Suprapubic skin (tissue), 4 donors: ENCODE measurements at regions not wholly inside any gene's neighbourhood (a gene's known extent, or its start where the extent isn't known, plus 50 kb on each side); places are given as distances from the start of the nearest gene placed in this dataset.

Source experiments
- DNase-seq, 2 donors: peaks; one replicate each; pipeline ENCODE4 v3.0.0-alpha.2; 2019; ENCODE audit warnings: low spot score in 2 of 2
- H3K27ac ChIP-seq: fragments of 200-600 bp; sonication (generic); one replicate; pipeline ENCODE4 v1.5.1; 2019
- H3K27me3 ChIP-seq: fragments of 200-600 bp; sonication (generic); one replicate; pipeline ENCODE4 v1.5.1; 2019
- H3K36me3 ChIP-seq: fragments of 200-600 bp; sonication (generic); one replicate; pipeline ENCODE4 v1.5.1; 2019
- H3K4me1 ChIP-seq: fragments of 200-600 bp; sonication (generic); one replicate; pipeline ENCODE4 v1.5.1; 2019
- H3K4me3 ChIP-seq: fragments of 200-600 bp; sonication (generic); one replicate; pipeline ENCODE4 v1.5.1; 2019; ENCODE audit warnings: mild to moderate bottlenecking
- H3K9me3 ChIP-seq: fragments of 200-600 bp; sonication (generic); one replicate; pipeline ENCODE4 v1.5.1; 2019
- CTCF ChIP-seq, 2 donors: fragments of 200-600 bp in 1 of 2; fragments of 450-650 bp in 1 of 2; sonication (generic) in 1 of 2; IDR thresholded peaks; one replicate each; pipeline ENCODE4 v1.5.1; 2016 to 2019; ENCODE audit warnings: antibody characterized with exemption in 2 of 2, mild to moderate bottlenecking in 1 of 2, moderate library complexity in 1 of 2
- EP300 ChIP-seq: sonication (generic); formaldehyde crosslinking; IDR thresholded peaks from one replicate; pipeline ENCODE4 v1.6.1; 2017; ENCODE audit warnings: antibody characterized with exemption
- POLR2A ChIP-seq, 2 donors: fragments of 450-650 bp; IDR thresholded peaks; one replicate each; pipeline ENCODE4 v1.6.1; 2017; ENCODE audit warnings: antibody characterized with exemption in 2 of 2, mild to moderate bottlenecking in 2 of 2, moderate library complexity in 2 of 2
- POLR2AphosphoS5 ChIP-seq, 3 donors: sonication (generic); formaldehyde crosslinking; IDR thresholded peaks; one replicate each; pipeline ENCODE4 v1.6.1; 2017; ENCODE audit warnings: antibody characterized with exemption in 3 of 3
- WGBS: methylation state at CpG from one replicate; pipeline ENCODE4 v1.1.5; 2018; 5-methylcytosine and 5-hydroxymethylcytosine counted together

- TF ChIP-seq CTCF (IDR thresholded peaks at IDR 0.05) (no peak), EP300 (no peak)
- no peaks in the 10 kb centered on the region for H3K36me3 ChIP-seq
- no peak overlapping the region for H3K4me3 ChIP-seq
- H3K27me3 ChIP-seq = no peaks in the 10 kb centered on the region
- peaks cover 27% of the 10 kb centered on the region for H3K9me3 ChIP-seq
- no peak for DNase-seq
- no peaks in the 10 kb centered on the region for H3K4me1 ChIP-seq
- 49% methylated on average over 4 of the region's 5 CpGs for WGBS
- H3K27ac ChIP-seq = no peak overlapping the region
Observed at GRCh38 chr6:77034161-77034560, 429.1 kb downstream of the HTR1B start.

DNA sequence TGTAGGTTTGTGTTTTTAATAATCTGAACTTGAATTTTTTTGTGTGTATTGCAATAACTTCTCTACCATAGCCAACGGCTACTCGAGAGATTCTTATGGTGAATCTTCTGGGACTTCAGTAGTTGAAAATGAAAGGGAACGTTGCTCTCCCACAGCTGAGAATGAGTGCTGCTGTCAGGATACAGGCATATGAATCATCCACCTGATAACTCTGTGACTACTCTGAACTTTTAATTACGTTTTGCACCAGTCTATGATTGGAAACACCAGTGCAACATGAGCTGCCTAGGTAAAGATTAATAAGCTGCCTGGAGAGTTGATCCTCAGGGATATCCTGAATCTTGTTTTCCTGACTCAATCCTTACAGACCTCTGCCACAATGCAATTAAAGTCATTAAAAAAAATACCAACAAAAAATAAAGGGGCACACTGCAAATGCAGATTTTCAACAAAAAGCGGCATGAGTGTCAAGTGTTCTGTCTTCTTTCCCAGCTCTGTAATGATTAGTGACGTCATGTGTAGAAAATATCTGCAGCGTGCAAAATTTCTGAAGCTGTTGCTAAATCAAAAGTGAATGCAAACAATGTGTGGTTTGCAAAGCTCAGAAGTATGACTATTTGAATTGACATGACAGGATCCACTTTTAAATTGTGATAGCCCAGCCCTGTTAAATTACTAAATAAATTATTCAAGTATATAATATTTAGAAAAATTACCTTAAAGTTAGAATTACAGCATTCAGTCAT lies 432.2 kb downstream of the HTR1B start:
- TF ChIP-seq EP300 = no peak
- no peak for TF ChIP-seq CTCF (IDR thresholded peaks at IDR 0.05)
- TF ChIP-seq POLR2A (IDR thresholded peaks at IDR 0.05) = no peak
- TF ChIP-seq POLR2AphosphoS5 (IDR thresholded peaks at IDR 0.05) = no peak
- Histone ChIP-seq H3K4me1 (no peaks in the 10 kb centered on the region), H3K9me3 (peaks cover 2% of the 10 kb centered on the region), H3K4me3 (no peak overlapping the region), H3K27me3 (no peaks in the 10 kb centered on the region), H3K36me3 (no peaks in the 10 kb centered on the region), H3K27ac (no peak overlapping the region)
- 67% methylated on average over 7 of the region's 7 CpGs for WGBS
- no peak for DNase-seq

DNA sequence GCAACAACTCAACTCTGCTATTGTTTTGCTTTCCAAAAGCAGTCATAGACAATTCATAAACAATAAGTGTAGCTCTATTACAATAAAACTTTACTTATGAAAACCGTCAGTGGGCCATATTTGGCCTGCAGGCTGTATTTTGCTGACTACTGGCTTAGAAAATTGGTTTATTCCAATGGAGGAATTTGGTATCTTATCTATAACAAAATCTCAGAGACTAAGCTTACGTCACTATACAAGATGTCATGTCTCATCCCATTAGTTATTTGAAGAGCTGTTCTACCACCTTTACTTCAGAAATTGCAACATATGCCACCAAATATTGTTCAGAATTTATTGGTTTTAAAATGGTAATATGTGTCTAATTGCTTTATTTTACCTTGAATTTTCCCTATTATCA lies 436.9 kb downstream of the HTR1B start:
- TF ChIP-seq POLR2A (IDR thresholded peaks at IDR 0.05) = no peak
- no peak for TF ChIP-seq POLR2AphosphoS5 (IDR thresholded peaks at IDR 0.05)
- TF ChIP-seq CTCF (IDR thresholded peaks at IDR 0.05) = no peak
- H3K4me3 ChIP-seq = no peak overlapping the region
- whole genome bisulfite sequencing = 65% methylated on average over 2 of the region's 2 CpGs
- no peaks in the 10 kb centered on the region for H3K9me3 ChIP-seq
- DNase-seq = no peak
- no peaks in the 10 kb centered on the region for H3K4me1 ChIP-seq
- no peaks in the 10 kb centered on the region for H3K36me3 ChIP-seq
- H3K27ac ChIP-seq = no peak overlapping the region
- H3K27me3 ChIP-seq = no peaks in the 10 kb centered on the region

DNA sequence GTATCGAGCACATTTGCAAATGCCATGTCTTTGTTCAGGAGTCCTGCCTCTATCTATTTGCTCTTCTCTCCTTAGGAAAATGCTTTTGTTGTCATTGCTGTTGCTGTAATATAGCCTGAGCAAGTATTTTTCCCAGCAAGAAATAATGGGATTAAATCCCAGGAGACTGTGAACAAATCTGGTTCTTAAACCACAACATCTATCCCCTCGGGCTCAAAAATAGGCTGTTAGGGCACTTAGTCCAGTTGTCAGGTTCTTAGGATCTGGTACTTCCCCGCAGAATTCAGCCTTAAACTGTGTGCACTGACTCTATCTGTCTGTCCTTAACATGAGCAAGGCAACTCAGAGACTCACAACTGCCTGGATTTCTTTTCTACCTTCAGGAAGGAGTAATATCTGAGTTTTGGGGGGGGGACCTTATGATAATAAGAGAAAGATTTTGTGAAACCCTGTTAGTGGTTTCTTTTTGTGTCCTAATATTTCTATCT lies 437.5 kb downstream of the HTR1B start:
- WGBS = 82% methylated on average over 3 of the region's 3 CpGs
- Histone ChIP-seq H3K9me3 (no peaks in the 10 kb centered on the region), H3K4me3 (no peak overlapping the region), H3K27me3 (no peaks in the 10 kb centered on the region), H3K36me3 (no peaks in the 10 kb centered on the region), H3K27ac (no peak overlapping the region), H3K4me1 (no peaks in the 10 kb centered on the region)
- TF ChIP-seq POLR2A (IDR thresholded peaks at IDR 0.05) = no peak
- no peak for TF ChIP-seq CTCF (IDR thresholded peaks at IDR 0.05)
- no peak for TF ChIP-seq EP300
- no peak for TF ChIP-seq POLR2AphosphoS5 (IDR thresholded peaks at IDR 0.05)
- no peak for DNase-seq

- Histone ChIP-seq H3K9me3 (no peaks in the 10 kb centered on the region), H3K4me1 (no peaks in the 10 kb centered on the region), H3K4me3 (no peak overlapping the region), H3K27me3 (no peaks in the 10 kb centered on the region), H3K36me3 (no peaks in the 10 kb centered on the region), H3K27ac (no peak overlapping the region)
- DNase-seq = no peak
- WGBS = 58% methylated on average over 5 of the region's 5 CpGs
- no peak for TF ChIP-seq EP300
- no peak for TF ChIP-seq POLR2AphosphoS5 (IDR thresholded peaks at IDR 0.05)
- no peak for TF ChIP-seq POLR2A (IDR thresholded peaks at IDR 0.05)
- no peak for TF ChIP-seq CTCF (IDR thresholded peaks at IDR 0.05)
Observed at GRCh38 chr6:77021778-77022177, 441.5 kb downstream of the HTR1B start.
